A673 (cell line): ENCODE measurements at regions not wholly inside any gene's neighbourhood (a gene's known extent, or its start where the extent isn't known, plus 50 kb on each side); places are given as distances from the start of the nearest gene placed in this dataset.

Source experiments
- BruUV-seq: library from RNA; stranded (reverse); fragments of 400-500 nt; replicated peaks from 2 replicates; lab custom pipeline; 2021; lab: Mats Ljungman, UMichigan
- CTCF ChIA-PET: fragments of 300-600 bp; sonication (Branson Sonifier 250); formaldehyde crosslinking; loops from one replicate; lab custom pipeline; 2022; ENCODE audit warnings: antibody characterized with exemption; lab: Charles Lee
- POLR2A ChIA-PET: fragments of 300-600 bp; sonication (Branson Sonifier 250); formaldehyde crosslinking; loops from one replicate; lab custom pipeline; 2022; ENCODE audit warnings: antibody characterized with exemption; ENCODE audit not compliant: low non-redundant PET; lab: Charles Lee
- DNase-seq: peaks from one replicate; pipeline ENCODE4 v3.0.0-alpha.2; 2015; ENCODE audit warnings: low spot score
- H3K27ac ChIP-seq: fragments of 200-600 bp; sonication (generic); 2 replicates; pipeline ENCODE4 v1.5.1; 2016; ENCODE audit warnings: mixed run types, low read depth, mild to moderate bottlenecking, mixed read lengths, antibody characterized with exemption, low read length; ENCODE audit not compliant: poor library complexity, severe bottlenecking
- H3K27me3 ChIP-seq: fragments of 200-600 bp; sonication (generic); replicated peaks from 2 replicates; pipeline ENCODE4 v1.6.1; 2017; ENCODE audit warnings: mixed run types, low read depth, mild to moderate bottlenecking, mixed read lengths, antibody characterized with exemption, low read length; ENCODE audit not compliant: insufficient read depth, poor library complexity
- H3K36me3 ChIP-seq: fragments of 200-600 bp; sonication (generic); 2 replicates; pipeline ENCODE4 v1.6.1; 2016; ENCODE audit warnings: mixed run types, mild to moderate bottlenecking, mixed read lengths, antibody characterized with exemption, low read length; ENCODE audit not compliant: insufficient read depth, poor library complexity, severe bottlenecking
- H3K4me1 ChIP-seq: fragments of 200-600 bp; sonication (generic); 2 replicates; pipeline ENCODE4 v1.6.1; 2017; ENCODE audit warnings: mixed run types, mild to moderate bottlenecking, mixed read lengths, antibody characterized with exemption, low read length; ENCODE audit not compliant: insufficient read depth, poor library complexity, severe bottlenecking
- H3K4me3 ChIP-seq: fragments of 200-600 bp; sonication (generic); 2 replicates; pipeline ENCODE4 v1.5.1; 2016; ENCODE audit warnings: low read depth, mixed run types, mild to moderate bottlenecking, mixed read lengths, low read length; ENCODE audit not compliant: poor library complexity, severe bottlenecking
- H3K9me3 ChIP-seq: fragments of 200-600 bp; sonication (generic); 2 replicates; pipeline ENCODE4 v1.6.1; 2016; ENCODE audit warnings: mixed run types, low read depth, mild to moderate bottlenecking, mixed read lengths, antibody characterized with exemption, low read length; ENCODE audit not compliant: poor library complexity, severe bottlenecking
- CTCF ChIP-seq: fragments of 300-800, 200-600 bp; sonication (generic); conservative IDR thresholded peaks from 2 replicates; pipeline ENCODE4 v1.5.1; 2017; ENCODE audit warnings: low read depth, mild to moderate bottlenecking, antibody characterized with exemption, low read length, moderate library complexity, mixed read lengths
- EZH2 ChIP-seq: fragments of 200-600 bp; sonication (generic); IDR thresholded peaks from 2 replicates; pipeline ENCODE4 v1.6.1; 2017; ENCODE audit warnings: borderline replicate concordance, low read depth, mild to moderate bottlenecking, mixed read lengths, antibody characterized with exemption, low read length; ENCODE audit not compliant: poor library complexity, severe bottlenecking
- intact Hi-C: fragments of 100-400 bp; cut with micrococcal nuclease; formaldehyde crosslinking; loops from one replicate; pipeline ENCODE4 v1.10.0; 2022; ENCODE audit not compliant: unreplicated experiment

GRCh38 chr22:46052331-46052771 is 75.4 kb upstream of the WNT7B start:
- CTCF ChIA-PET = no interaction called here
- Histone ChIP-seq H3K9me3 (no peaks in the 10 kb centered on the region), H3K27ac (peak overlapping the region; percentile 92), H3K4me3 (no peak overlapping the region), H3K27me3 (no peaks in the 10 kb centered on the region), H3K4me1 (peaks cover 44% of the 10 kb centered on the region), H3K36me3 (no peaks in the 10 kb centered on the region)
- POLR2A ChIA-PET = no interaction called here
- TF ChIP-seq EZH2 = no peak
- TF ChIP-seq CTCF = no peak
- no TSS peak for BruUV-seq
- intact Hi-C loops = no loop called here
- no peak for DNase-seq

GRCh38 chr22:46052801-46053562 is 76.0 kb upstream of the WNT7B start:
- H3K27ac ChIP-seq = peak overlapping the region; percentile 92
- H3K36me3 ChIP-seq = no peaks in the 10 kb centered on the region
- H3K4me3 ChIP-seq = peak overlapping the region; percentile 57
- no TSS peak for BruUV-seq
- no peaks in the 10 kb centered on the region for H3K9me3 ChIP-seq
- TF ChIP-seq EZH2 = no peak
- no peak for TF ChIP-seq CTCF
- CTCF ChIA-PET = no interaction called here
- intact Hi-C loops = no loop called here
- H3K27me3 ChIP-seq = no peaks in the 10 kb centered on the region
- peak; percentile 58 for DNase-seq
- POLR2A ChIA-PET = no interaction called here
- H3K4me1 ChIP-seq = peaks cover 51% of the 10 kb centered on the region

- Histone ChIP-seq H3K27ac (peak overlapping the region; percentile 92), H3K27me3 (no peaks in the 10 kb centered on the region), H3K4me1 (peaks cover 57% of the 10 kb centered on the region), H3K9me3 (no peaks in the 10 kb centered on the region), H3K36me3 (no peaks in the 10 kb centered on the region), H3K4me3 (peak overlapping the region; percentile 57)
- POLR2A ChIA-PET = interaction anchor here (0.6 kb wide), 1 partner anchor 32 kb away, joined by 7 read pairs; no protein-coding TSS in a partner anchor
- CTCF ChIA-PET = no interaction called here
- BruUV-seq = no TSS peak
- intact Hi-C loops = no loop called here
- DNase-seq = peak; percentile 74
- TF ChIP-seq CTCF = no peak
- TF ChIP-seq EZH2 = no peak
These were observed 76.7 kb upstream of the WNT7B start for GRCh38 chr22:46053563-46054090.
